ENCODE measurements at regions not wholly inside any gene's neighbourhood (a gene's known extent, or its start where the extent isn't known, plus 50 kb on each side); places are given as distances from the start of the nearest gene placed in this dataset.

DNA sequence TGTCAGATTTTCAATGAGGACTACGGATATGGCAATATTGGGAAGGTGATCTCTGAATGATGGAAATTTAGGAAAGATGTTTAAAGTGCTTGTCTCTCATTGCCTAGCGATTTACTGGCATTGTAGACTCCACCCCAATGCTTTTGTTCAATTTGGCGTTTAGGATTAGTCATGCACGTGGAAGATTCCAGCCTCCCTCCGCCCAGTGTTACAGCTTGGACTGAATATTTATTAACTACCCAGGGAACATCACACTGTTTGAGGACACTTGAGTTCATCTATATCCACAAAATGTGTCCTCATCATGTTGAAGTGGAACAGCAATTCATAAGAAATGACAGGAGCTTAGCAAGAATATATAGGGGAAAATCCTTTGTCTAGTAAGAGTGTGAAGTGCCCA lies 738.8 kb upstream of the RBFOX1 start:
- Histone ChIP-seq H3K9me3 (ENCODE audit: control insufficient read depth, low read length) (no peaks in the 10 kb centered on the region), H3K36me3 (ENCODE audit: control insufficient read depth, insufficient read depth, low read length) (no peaks in the 10 kb centered on the region), H3K27ac (ENCODE audit: insufficient read depth, low read depth, low read length, poor library complexity, severe bottlenecking) (no peak overlapping the region), H3K27me3 (ENCODE audit: control insufficient read depth, insufficient read depth, low read length, poor library complexity, severe bottlenecking) (no peaks in the 10 kb centered on the region), H3K4me3 (ENCODE audit: insufficient read depth, low read depth, low read length) (no peak overlapping the region), H3K4me1 (ENCODE audit: control insufficient read depth, insufficient read depth, low read length) (peaks cover 8% of the 10 kb centered on the region)
- 85 to 87% methylated on average over 5 of the region's 5 CpGs for WGBS, 2 experiments

DNA sequence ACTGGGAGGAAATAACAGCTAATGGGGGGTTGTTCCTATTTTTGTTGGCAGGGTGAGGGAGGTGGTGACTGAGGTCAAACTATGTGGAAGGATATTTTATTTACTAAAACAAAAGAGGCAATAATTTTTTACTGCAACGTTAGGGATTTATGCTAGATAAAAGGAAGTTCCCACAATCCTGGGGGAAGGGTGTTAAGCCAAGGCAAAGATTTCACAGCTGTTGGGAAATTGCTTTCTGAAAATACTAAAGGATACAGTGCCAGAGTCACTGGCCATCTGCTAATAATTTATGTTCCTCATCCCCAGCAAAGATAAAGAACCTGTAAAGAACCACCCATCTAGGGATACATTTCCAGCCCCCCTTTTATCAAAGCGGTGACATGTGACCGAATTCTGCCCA lies 756.0 kb upstream of the RBFOX1 start:
- Histone ChIP-seq H3K4me3 (ENCODE audit: insufficient read depth, low read depth, low read length) (no peak overlapping the region), H3K9me3 (ENCODE audit: control insufficient read depth, low read length) (no peaks in the 10 kb centered on the region), H3K27ac (ENCODE audit: insufficient read depth, low read depth, low read length, poor library complexity, severe bottlenecking) (no peak overlapping the region), H3K36me3 (ENCODE audit: control insufficient read depth, insufficient read depth, low read length) (no peaks in the 10 kb centered on the region), H3K27me3 (ENCODE audit: control insufficient read depth, insufficient read depth, low read length, poor library complexity, severe bottlenecking) (peaks cover 5% of the 10 kb centered on the region), H3K4me1 (ENCODE audit: control insufficient read depth, insufficient read depth, low read length) (peaks cover 1% of the 10 kb centered on the region)
- 84 to 92% methylated on average over 3 of the region's 3 CpGs for WGBS, 2 experiments

DNA sequence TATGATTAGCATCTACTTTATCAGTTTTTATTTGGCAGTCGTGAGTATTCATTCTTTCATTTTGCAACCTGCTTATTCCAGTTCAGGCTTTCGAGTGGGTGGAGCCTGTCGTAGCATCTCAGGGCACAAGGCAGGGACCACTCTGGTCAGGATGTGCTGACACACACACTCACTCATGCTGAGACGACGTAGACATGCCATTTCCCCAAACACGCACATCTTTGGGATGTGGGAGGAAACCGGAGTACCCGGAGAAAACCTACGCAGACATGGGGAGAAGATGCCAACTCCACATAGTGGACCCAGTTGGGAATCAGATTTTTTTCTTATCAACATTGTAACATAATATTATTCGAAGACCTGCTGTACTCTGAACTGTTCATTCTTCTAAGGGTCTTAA lies 756.5 kb upstream of the RBFOX1 start:
- Histone ChIP-seq H3K27me3 (ENCODE audit: control insufficient read depth, insufficient read depth, low read length, poor library complexity, severe bottlenecking) (peaks cover 5% of the 10 kb centered on the region), H3K9me3 (ENCODE audit: control insufficient read depth, low read length) (no peaks in the 10 kb centered on the region), H3K36me3 (ENCODE audit: control insufficient read depth, insufficient read depth, low read length) (no peaks in the 10 kb centered on the region), H3K27ac (ENCODE audit: insufficient read depth, low read depth, low read length, poor library complexity, severe bottlenecking) (no peak overlapping the region), H3K4me3 (ENCODE audit: insufficient read depth, low read depth, low read length) (no peak overlapping the region), H3K4me1 (ENCODE audit: control insufficient read depth, insufficient read depth, low read length) (peaks cover 6% of the 10 kb centered on the region)
- 94% methylated on average over 9 to 10 of the region's 10 CpGs for WGBS, 2 experiments

DNA sequence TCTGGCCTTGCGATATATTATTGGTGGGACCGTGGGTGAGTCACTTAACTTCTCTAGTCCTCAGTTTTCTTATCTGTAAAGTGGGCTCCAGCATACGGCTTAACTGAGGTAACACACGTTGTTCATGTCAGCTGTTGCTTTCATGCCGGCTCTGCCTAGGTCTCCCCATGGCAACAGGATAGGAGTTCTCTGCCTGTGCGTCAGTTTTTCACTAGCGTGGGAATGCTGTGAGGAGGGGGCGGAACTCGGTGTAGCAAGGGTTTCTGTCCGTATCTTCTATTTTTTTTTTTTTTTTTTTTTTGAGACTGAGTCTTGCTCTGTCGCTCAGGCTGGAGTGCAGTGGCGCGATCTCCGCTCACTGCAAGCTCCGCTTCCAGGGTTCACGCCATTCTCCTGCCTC lies 758.5 kb upstream of the RBFOX1 start:
- H3K4me1 ChIP-seq (ENCODE audit: control insufficient read depth, insufficient read depth, low read length) = peaks cover 12% of the 10 kb centered on the region
- no peaks in the 10 kb centered on the region for H3K9me3 ChIP-seq (ENCODE audit: control insufficient read depth, low read length)
- peaks cover 5% of the 10 kb centered on the region for H3K27me3 ChIP-seq (ENCODE audit: control insufficient read depth, insufficient read depth, low read length, poor library complexity, severe bottlenecking)
- no peaks in the 10 kb centered on the region for H3K36me3 ChIP-seq (ENCODE audit: control insufficient read depth, insufficient read depth, low read length)
- 97% methylated on average over 16 of the region's 16 CpGs for WGBS, 2 experiments
- H3K27ac ChIP-seq (ENCODE audit: insufficient read depth, low read depth, low read length, poor library complexity, severe bottlenecking) = no peak overlapping the region
- H3K4me3 ChIP-seq (ENCODE audit: insufficient read depth, low read depth, low read length) = no peak overlapping the region

DNA sequence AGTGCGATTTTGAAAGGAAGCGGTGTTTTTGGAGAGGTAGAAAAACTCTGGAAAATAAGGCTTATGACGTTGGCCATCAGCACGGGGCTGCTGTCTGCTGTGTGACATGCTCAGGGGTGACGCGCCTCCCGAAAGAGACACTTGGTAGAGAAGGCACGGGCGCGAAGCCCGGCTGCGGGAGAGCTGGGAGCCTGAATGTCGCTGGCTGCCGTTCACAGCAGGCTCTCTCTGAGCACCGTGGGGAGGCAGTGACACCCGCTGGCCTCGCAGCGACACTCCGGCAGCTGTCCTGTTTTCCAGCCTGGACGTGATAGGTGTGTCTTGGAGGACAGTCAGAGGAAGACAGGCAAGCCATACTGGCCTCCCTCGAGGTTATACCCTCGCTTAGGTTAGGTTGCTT lies 759.1 kb upstream of the RBFOX1 start:
- Histone ChIP-seq H3K36me3 (ENCODE audit: control insufficient read depth, insufficient read depth, low read length) (no peaks in the 10 kb centered on the region), H3K4me1 (ENCODE audit: control insufficient read depth, insufficient read depth, low read length) (peaks cover 12% of the 10 kb centered on the region), H3K9me3 (ENCODE audit: control insufficient read depth, low read length) (no peaks in the 10 kb centered on the region), H3K4me3 (ENCODE audit: insufficient read depth, low read depth, low read length) (no peak overlapping the region), H3K27ac (ENCODE audit: insufficient read depth, low read depth, low read length, poor library complexity, severe bottlenecking) (no peak overlapping the region), H3K27me3 (ENCODE audit: control insufficient read depth, insufficient read depth, low read length, poor library complexity, severe bottlenecking) (peaks cover 5% of the 10 kb centered on the region)
- 28 to 35% methylated on average over 22 of the region's 22 CpGs for WGBS, 2 experiments

DNA sequence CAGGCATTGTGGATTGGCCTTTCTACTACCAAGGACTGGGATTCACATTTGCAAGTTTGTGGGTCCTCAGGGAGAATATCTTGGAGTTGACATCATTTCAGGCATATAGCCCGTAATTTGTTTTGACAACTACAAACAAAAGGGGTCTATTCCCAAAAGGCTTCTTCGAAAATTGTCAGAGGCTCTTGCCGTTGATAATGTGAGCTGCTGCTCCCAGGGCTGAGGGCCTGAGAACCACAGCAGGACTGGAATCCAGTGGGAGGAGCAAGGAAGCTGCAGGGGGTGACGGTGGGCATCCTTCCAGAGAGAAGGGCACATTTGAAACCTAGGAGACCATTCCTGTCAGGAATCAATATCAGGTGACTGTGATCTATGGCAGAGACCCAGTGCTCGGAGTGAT lies 761.6 kb upstream of the RBFOX1 start:
- Histone ChIP-seq H3K4me1 (ENCODE audit: control insufficient read depth, insufficient read depth, low read length) (peaks cover 12% of the 10 kb centered on the region), H3K36me3 (ENCODE audit: control insufficient read depth, insufficient read depth, low read length) (no peaks in the 10 kb centered on the region), H3K9me3 (ENCODE audit: control insufficient read depth, low read length) (no peaks in the 10 kb centered on the region), H3K27me3 (ENCODE audit: control insufficient read depth, insufficient read depth, low read length, poor library complexity, severe bottlenecking) (peaks cover 5% of the 10 kb centered on the region), H3K4me3 (ENCODE audit: insufficient read depth, low read depth, low read length) (no peak overlapping the region), H3K27ac (ENCODE audit: insufficient read depth, low read depth, low read length, poor library complexity, severe bottlenecking) (no peak overlapping the region)
- 43 to 50% methylated on average over 5 of the region's 5 CpGs for WGBS, 2 experiments

DNA sequence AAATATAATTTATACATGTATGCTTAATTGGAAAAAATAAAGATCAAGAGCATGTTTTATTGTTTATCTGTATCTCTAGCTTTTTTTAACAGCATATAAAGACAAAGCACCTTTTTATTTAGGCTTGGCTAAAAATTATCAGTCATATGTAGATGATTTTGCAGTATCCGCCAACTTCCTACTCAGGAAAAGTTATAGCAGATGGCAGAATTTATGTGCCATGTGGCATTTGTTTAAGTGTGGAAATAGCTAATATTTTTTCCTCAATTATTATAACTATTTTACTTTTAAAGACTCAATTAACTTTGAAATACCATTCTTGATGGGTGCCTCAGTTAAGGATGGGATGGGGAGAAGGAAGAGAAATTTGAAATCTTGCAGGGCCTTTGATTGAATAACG lies 762.1 kb upstream of the RBFOX1 start:
- no peak overlapping the region for H3K27ac ChIP-seq (ENCODE audit: insufficient read depth, low read depth, low read length, poor library complexity, severe bottlenecking)

DNA sequence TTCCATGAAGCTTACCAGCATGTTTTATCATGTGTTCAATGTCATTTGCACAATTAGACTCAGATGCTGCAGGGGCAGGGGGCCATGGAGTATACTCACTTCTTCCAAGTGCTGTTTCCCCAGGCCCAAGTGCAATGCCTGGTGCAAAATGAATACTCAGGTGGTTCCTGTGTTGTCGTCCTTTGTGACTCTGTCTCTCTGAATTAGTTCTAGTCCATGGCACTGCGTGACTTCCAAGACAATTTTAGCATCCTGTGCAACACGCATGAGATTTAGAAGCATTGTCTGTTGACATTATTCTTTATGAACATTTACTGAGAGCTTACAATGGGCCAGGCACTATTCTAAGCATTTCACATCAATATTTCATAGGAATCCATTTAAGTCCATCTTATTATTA lies 769.7 kb upstream of the RBFOX1 start:
- WGBS, 2 experiments = 90 to 97% methylated on average over 3 of the region's 3 CpGs
- H3K9me3 ChIP-seq (ENCODE audit: control insufficient read depth, low read length) = no peaks in the 10 kb centered on the region
- no peaks in the 10 kb centered on the region for H3K27me3 ChIP-seq (ENCODE audit: control insufficient read depth, insufficient read depth, low read length, poor library complexity, severe bottlenecking)
- no peak overlapping the region for H3K27ac ChIP-seq (ENCODE audit: insufficient read depth, low read depth, low read length, poor library complexity, severe bottlenecking)
- no peak overlapping the region for H3K4me3 ChIP-seq (ENCODE audit: insufficient read depth, low read depth, low read length)
- H3K4me1 ChIP-seq (ENCODE audit: control insufficient read depth, insufficient read depth, low read length) = peaks cover 24% of the 10 kb centered on the region
- H3K36me3 ChIP-seq (ENCODE audit: control insufficient read depth, insufficient read depth, low read length) = no peaks in the 10 kb centered on the region

More for the DNA sequence above, 762.1 kb upstream of the RBFOX1 start:
- peaks cover 12% of the 10 kb centered on the region for H3K4me1 ChIP-seq (ENCODE audit: control insufficient read depth, insufficient read depth, low read length)
- no peaks in the 10 kb centered on the region for H3K9me3 ChIP-seq (ENCODE audit: control insufficient read depth, low read length)
- WGBS, 2 experiments = 63 to 100% methylated on average over 1 of the region's 2 CpGs
- H3K36me3 ChIP-seq (ENCODE audit: control insufficient read depth, insufficient read depth, low read length) = no peaks in the 10 kb centered on the region
- H3K27me3 ChIP-seq (ENCODE audit: control insufficient read depth, insufficient read depth, low read length, poor library complexity, severe bottlenecking) = peaks cover 5% of the 10 kb centered on the region
- H3K4me3 ChIP-seq (ENCODE audit: insufficient read depth, low read depth, low read length) = no peak overlapping the region

DNA sequence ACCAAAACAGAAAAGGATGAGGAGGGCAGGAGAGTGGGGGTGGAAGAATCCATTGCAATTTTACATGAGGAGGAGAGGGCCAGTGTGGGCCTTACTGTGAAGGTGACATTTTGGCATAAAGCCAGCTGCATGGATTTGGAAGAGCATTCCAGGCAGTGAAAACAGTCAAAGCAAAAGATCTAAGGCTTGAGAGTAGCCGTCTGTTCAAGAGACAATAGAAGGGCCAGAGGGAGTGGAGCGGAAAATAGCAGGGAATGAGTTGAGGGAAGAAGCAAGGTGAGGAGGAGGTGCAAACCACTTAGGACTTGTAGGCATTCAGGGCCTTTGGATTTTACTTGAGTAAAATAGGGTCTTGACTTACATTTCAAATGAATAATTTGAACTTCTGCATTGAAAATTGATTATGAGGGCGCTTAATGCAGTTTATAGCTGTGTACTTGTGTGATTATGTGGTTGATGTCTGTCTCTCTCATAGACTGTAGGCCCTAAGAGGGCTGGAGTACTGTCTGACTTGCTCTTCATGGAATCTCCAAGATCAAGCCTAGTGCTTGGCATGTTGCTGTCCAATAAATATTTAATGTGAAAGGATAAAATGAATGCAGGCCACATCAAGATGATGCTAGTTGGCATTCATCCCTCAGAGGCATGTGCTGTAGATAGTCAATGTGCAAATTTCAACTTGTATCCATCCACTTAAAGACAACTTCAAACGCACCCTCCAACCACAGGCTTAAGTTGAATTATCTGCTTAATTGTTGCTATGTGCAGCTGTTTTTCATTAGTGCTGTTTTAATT lies 772.1 kb upstream of the RBFOX1 start:
- no peak overlapping the region for H3K4me3 ChIP-seq (ENCODE audit: insufficient read depth, low read depth, low read length)
- peaks cover 32% of the 10 kb centered on the region for H3K4me1 ChIP-seq (ENCODE audit: control insufficient read depth, insufficient read depth, low read length)
- 50 to 60% methylated on average over 3 to 4 of the region's 4 CpGs for WGBS, 2 experiments
- no peaks in the 10 kb centered on the region for H3K9me3 ChIP-seq (ENCODE audit: control insufficient read depth, low read length)
- no peak overlapping the region for H3K27ac ChIP-seq (ENCODE audit: insufficient read depth, low read depth, low read length, poor library complexity, severe bottlenecking)
- no peaks in the 10 kb centered on the region for H3K27me3 ChIP-seq (ENCODE audit: control insufficient read depth, insufficient read depth, low read length, poor library complexity, severe bottlenecking)
- no peaks in the 10 kb centered on the region for H3K36me3 ChIP-seq (ENCODE audit: control insufficient read depth, insufficient read depth, low read length)

DNA sequence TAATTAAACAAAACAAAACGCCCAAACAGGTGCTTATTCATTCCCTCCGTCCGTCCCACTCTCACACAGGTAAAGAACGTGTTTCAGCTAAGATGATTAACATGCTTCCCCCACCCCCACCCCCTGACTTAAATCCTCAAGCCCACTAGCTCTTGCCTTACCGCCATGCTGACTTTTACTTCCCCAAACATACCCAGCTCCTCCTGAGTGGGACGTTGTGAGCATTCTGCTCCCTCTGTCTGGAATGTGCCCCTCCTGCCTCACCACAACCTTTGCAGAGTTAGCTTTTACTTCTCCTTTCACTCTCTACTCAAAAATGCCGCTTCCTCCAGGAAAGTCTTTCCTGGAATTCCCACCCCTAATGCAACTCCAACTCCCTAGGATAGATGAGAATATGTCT lies 774.0 kb upstream of the RBFOX1 start:
- H3K4me3 ChIP-seq (ENCODE audit: insufficient read depth, low read depth, low read length) = no peak overlapping the region
- H3K9me3 ChIP-seq (ENCODE audit: control insufficient read depth, low read length) = no peaks in the 10 kb centered on the region
- no peak overlapping the region for H3K27ac ChIP-seq (ENCODE audit: insufficient read depth, low read depth, low read length, poor library complexity, severe bottlenecking)
- no peaks in the 10 kb centered on the region for H3K27me3 ChIP-seq (ENCODE audit: control insufficient read depth, insufficient read depth, low read length, poor library complexity, severe bottlenecking)
- no peaks in the 10 kb centered on the region for H3K36me3 ChIP-seq (ENCODE audit: control insufficient read depth, insufficient read depth, low read length)
- 16 to 26% methylated on average over 6 to 7 of the region's 7 CpGs for WGBS, 2 experiments
- peaks cover 32% of the 10 kb centered on the region for H3K4me1 ChIP-seq (ENCODE audit: control insufficient read depth, insufficient read depth, low read length)
